GM12878 (cell line): ENCODE measurements at regions not wholly inside any gene's neighbourhood (a gene's known extent, or its start where the extent isn't known, plus 50 kb on each side); places are given as distances from the start of the nearest gene placed in this dataset.

ENCODE experiments used
- CEBPB ChIP-seq, 2 experiments: fragments of 150-350 bp in 1 of 2; IDR thresholded peaks; 2 replicates each; pipeline ENCODE4 v1.6.1; 2012 to 2014; ENCODE audit warnings: low read depth in 2 of 2, low read length in 2 of 2, borderline replicate concordance in 1 of 2, inconsistent platforms in 1 of 2
- CTCF ChIP-seq, 3 experiments: IDR thresholded peaks in 2 of 3; conservative IDR thresholded peaks in 1 of 3; 2 replicates each; pipeline ENCODE4 v1.5.1; 2011; ENCODE audit warnings: low read depth in 3 of 3, low read length in 3 of 3, mild to moderate bottlenecking in 3 of 3, control low read depth in 2 of 3, moderate library complexity in 2 of 3, inconsistent platforms in 1 of 3, mixed read lengths in 1 of 3; ENCODE audit not compliant: control insufficient read depth in 2 of 3, insufficient read depth in 1 of 3; ENCODE audit errors: extremely low read depth in 1 of 3
- FOXM1 ChIP-seq: IDR thresholded peaks from 2 replicates; pipeline ENCODE4 v1.6.1; 2012; ENCODE audit warnings: low read depth, mild to moderate bottlenecking, inconsistent platforms, low read length, moderate library complexity
- KDM1A ChIP-seq: fragments of 200-600 bp; sonication (generic); IDR thresholded peaks from 2 replicates; pipeline ENCODE4 v1.6.1; 2016; ENCODE audit warnings: borderline replicate concordance
- POLR2A ChIP-seq: IDR thresholded peaks from 2 replicates; pipeline ENCODE4 v1.6.1; 2011; ENCODE audit warnings: low read depth, mild to moderate bottlenecking, low read length
- POLR2AphosphoS5 ChIP-seq: IDR thresholded peaks from 2 replicates; pipeline ENCODE4 v1.6.1; 2011; ENCODE audit warnings: mild to moderate bottlenecking, low read length, inconsistent platforms
- SPI1 ChIP-seq: IDR thresholded peaks from 2 replicates; pipeline ENCODE4 v1.6.1; 2011; ENCODE audit warnings: low read depth, mild to moderate bottlenecking, low read length, moderate library complexity, borderline replicate concordance; ENCODE audit not compliant: insufficient read depth
- TAF1 ChIP-seq: IDR thresholded peaks from 2 replicates; pipeline ENCODE4 v1.6.1; 2011; ENCODE audit warnings: mild to moderate bottlenecking, low read depth, low read length, borderline replicate concordance

GRCh38 chr3:72675243-72675642, 173.0 kb downstream of the SHQ1 start:
- TF ChIP-seq CTCF (IDR thresholded peaks at IDR 0.05 in 2 of 3, conservative IDR thresholded peaks at IDR 0.05 in 1 of 3; ENCODE audit: control insufficient read depth in 2 of 3, extremely low read depth in 1 of 3, insufficient read depth in 1 of 3, low read depth in 3 of 3, low read length in 3 of 3) = no peak
- TF ChIP-seq KDM1A = no peak
- TF ChIP-seq CEBPB (IDR thresholded peaks at IDR 0.05; ENCODE audit: borderline replicate concordance in 1 of 2, low read depth in 2 of 2, low read length in 2 of 2) = no peak
- TF ChIP-seq FOXM1 = no peak
- no peak for TF ChIP-seq SPI1
- TF ChIP-seq POLR2AphosphoS5 = no peak
- TF ChIP-seq POLR2A = no peak
- no peak for TF ChIP-seq TAF1
